GM21423 (cell line): ENCODE measurements at regions not wholly inside any gene's neighbourhood (a gene's known extent, or its start where the extent isn't known, plus 50 kb on each side); places are given as distances from the start of the nearest gene placed in this dataset.

Experiments
- ATAC-seq: cut with Tn5 transposase; IDR thresholded peaks from one replicate; pipeline ENCODE4 v1.9.1; 2021; ENCODE audit warnings: mild to moderate bottlenecking, moderate library complexity; ENCODE audit not compliant: unreplicated experiment

DNA sequence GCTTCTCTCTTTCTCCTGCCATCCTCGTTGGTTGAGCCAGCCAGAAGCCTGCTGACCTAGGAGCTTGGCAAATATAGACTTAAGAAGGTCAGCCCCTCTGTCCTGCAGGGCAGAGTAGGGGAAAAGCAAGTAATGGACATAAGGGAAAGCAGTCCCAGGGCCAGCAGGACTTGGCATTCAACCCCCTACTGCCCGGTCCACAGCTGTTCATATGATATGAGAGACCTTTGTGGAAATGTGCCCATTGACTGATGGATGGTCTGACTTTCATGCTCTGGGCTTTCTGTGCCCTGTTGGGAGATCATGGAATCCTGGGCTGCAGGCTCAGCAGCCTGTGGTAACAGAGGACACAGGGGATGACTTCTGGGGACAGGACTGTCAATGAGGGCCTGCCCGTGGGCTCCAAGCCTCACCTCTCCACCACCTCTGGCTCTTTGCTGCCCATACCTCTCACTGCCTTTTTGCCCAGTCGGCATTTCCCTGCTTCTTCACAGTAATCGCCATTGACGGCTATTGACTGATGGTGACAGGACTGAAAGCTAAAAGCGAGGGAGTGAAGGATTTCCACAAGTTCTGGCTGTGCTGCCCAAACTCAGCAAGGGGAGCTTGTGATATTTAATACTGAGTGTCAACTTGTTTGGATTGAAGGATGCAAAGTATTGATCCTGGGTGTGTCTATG, 60.0 kb upstream of the NMNAT3 start:
- ATAC-seq, result no peak

DNA sequence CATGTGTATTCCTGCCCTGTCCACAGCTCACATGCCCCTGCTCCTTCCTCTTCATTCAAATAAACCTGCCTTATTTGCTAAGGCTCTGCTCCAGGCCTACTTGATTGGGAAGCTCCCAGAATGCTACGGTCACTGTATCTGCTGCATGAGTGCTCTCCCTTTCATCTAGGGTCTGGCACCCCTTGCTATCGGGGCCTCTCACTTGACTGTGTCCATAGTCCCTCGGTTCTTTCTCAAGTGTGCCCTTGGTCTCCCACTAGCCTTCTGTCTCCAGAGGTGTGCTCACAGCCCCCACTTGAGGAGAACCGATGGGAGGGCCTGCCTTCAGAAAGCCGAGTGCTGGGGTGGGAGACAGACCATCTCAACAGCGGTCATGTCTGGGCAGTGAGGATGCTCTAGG, 57.4 kb upstream of the NMNAT3 start:
- no peak for ATAC-seq

DNA sequence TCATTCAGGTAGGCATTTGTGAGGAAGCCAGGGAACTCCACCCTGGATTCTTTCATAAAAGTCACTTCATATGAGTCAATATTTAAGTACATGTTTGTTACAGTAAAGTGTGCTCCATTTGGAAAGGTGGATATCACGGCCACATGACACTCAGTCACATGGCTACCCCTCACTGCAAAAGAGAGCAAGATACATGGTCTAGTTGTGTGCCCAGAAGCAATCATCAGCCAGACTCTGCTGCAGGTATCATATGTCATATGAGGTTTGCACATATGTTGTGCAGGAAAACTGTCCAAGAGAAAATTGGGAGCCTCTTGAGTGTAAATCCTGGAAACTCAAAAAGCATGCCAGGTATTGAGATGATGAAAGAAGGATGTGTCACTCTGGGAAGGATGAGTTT, 55.0 kb upstream of the NMNAT3 start:
- no peak for ATAC-seq

DNA sequence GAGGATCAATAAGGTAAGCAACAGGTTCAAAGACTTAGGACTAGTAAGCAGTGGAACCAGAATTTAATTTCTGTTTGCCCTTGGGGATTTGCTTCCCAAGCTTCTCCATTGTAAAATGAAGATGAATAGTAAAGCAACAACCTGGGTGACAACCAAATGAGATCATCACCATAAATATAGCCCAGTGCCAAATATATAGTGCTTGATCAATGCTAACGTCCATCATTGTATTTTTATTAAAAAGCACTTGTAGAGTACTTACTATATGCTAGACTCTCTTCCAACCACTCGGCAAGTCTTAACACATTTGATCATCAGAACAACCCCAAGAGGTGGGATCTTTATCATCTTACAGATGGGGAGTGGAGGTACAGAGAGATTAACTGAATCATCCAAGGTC, 51.5 kb upstream of the NMNAT3 start:
- ATAC-seq, result no peak

DNA sequence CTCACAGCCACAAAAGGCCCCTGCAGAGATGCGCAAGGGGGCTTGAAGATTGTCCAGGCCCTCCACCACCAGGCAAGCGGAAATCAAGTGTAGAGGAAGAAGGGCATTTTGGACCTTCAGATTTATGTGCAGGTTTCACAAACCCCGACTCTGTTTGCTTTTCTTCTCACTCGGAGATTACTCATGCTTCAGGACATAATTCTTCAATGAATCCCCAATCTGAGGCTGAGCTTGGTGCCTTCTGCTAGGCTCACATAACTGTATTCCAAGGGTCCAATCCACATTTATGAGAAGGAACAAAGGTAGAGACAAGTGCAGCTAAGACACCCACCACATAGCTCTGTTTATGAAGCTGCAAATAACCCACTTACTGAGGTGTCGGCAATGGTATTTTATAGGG, 50.6 kb upstream of the NMNAT3 start:
- no peak for ATAC-seq
